OCI-LY7 (cell line): ENCODE measurements at regions not wholly inside any gene's neighbourhood (a gene's known extent, or its start where the extent isn't known, plus 50 kb on each side); places are given as distances from the start of the nearest gene placed in this dataset.

Experiments used
- CTCF ChIP-seq: fragments of 200-600 bp; sonication (generic); conservative IDR thresholded peaks from 2 replicates; pipeline ENCODE4 v1.5.1; 2014; ENCODE audit warnings: mild to moderate bottlenecking, antibody characterized with exemption, low read length, moderate library complexity, mixed read lengths
- EZH2phosphoT487 ChIP-seq: fragments of 200-600 bp; sonication (generic); IDR thresholded peaks from 2 replicates; pipeline ENCODE4 v1.6.1; 2018; ENCODE audit warnings: low read depth, borderline replicate concordance, mild to moderate bottlenecking, mixed run types, antibody characterized with exemption, low read length, moderate library complexity, mixed read lengths

GRCh38 chr9:115628426-115628825 lies 510.5 kb upstream of the TNC start:
- TF ChIP-seq CTCF (no peak), EZH2phosphoT487 (no peak)
